Embryonic facial prominence (tissue), 1 donor: ENCODE measurements at regions not wholly inside any gene's neighbourhood (a gene's known extent, or its start where the extent isn't known, plus 50 kb on each side); places are given as distances from the start of the nearest gene placed in this dataset.

Experiments used
- DNase-seq: peaks from one replicate; pipeline ENCODE4 v3.0.0-alpha.2; 2016; ENCODE audit errors: extremely low spot score

DNA sequence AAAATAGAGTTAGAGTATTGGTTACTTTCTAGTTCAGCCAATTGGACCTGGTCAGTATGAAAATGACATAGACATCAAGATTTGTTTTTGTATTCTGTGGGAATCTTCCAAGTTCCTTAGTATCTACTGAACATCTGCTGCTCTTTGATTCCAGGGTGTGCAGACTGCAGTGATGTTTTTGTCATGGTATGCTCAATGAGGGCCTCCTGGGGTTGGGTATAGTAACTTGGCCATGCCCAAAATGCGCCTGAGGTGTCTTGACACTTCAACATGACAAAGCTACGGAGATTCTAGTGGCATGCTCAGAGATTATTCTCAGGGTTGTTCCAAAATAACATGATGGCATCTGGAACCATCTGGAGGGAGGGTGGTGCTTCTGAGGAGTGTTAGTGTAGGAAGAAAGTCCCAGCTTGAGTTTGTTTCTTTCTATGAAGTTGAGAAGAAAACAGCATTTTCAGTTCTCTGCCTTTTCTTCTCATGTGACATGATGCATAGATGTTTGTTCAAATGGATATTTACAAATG lies 313.5 kb upstream of the TBL1XR1 start:
- no peak for DNase-seq

DNA sequence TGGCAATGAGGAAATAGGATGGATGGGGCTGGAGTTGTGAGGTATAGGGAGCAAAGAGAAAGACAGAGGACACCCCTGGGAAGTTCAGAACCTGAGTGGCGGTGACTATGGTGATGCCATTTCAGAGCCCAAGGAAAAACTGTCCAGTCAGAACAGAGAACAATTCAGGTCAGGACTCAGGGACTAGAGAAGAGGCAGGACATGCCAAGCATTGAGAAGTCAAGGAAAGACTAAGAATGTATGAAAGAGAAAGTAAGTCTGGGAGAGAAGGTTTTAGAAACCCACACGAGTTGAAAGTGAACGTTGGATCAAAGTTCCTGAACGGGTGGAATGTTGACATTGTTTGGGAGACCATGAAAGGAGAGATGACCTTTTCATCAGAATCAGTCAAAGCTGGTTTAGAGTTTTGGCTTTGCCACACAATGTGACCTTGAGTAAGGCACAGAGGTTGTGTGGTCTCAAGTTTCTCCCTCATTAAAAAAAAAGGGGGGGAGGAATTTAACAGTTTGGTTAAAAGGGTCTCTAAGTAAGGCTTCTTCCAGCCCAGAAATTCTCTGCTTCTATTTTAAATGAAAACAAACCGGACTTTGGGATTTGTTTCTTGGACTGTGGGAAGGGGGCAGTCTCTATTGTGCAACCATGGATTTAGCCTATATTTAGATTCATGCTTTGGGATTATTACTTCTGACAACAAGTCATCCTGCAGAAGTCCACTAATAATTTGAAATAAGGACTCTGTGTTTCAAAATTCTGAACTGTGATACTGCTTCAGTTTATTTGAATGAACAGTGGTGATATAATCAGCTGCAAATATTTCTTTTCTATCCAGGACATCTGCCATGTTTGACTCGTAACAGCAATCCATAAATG lies 315.9 kb upstream of the TBL1XR1 start:
- no peak for DNase-seq

- peak; percentile 48 for DNase-seq
Measured at GRCh38 chr3:177513815-177514610, 316.7 kb upstream of the TBL1XR1 start.

DNA sequence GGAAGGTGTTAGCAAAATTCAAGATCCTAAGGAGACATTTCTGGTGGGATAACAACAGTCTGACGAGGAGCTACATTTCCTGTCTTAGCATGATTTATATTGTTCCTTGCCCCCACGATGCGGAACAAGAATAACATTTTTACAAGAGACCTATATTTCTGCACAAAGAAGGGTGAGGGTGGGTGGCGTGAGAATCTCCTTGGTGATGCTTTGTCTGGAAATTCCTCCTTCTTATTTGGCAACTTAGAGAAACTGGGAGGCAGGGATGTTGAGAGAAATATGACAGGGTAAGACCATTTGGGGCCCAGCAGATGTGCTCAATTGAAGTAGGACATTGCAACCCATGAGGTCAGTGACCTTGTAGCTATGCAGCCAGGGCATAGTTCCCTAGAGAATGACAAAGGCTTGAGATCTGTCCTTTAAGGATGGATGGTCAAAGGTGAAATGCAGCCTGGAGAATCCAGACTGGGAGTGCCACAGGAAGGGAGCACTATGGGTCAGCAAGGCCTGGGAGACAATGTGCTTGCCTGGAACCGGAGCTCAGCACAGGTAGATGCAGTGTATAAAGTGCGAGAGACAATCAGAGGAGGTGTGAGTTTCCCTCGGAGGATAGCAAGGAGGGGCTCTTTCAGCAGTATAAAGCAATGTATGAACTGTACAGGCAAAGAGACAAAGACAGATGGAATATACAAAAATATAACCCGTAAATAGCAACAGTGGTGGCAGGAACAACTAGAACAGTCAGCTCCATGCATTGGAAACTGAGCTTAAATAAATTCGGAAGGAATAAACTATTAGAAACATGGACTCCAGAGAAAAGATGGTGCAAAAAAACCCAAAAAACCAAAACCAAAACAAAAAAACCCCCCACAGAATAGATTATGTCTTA lies 317.6 kb upstream of the TBL1XR1 start:
- no peak for DNase-seq

- DNase-seq: no peak
Measured at GRCh38 chr3:177515786-177516157, 318.5 kb upstream of the TBL1XR1 start.

GRCh38 chr3:177516158-177517011 lies 319.1 kb upstream of the TBL1XR1 start:
- peak; percentile 61 for DNase-seq

DNA sequence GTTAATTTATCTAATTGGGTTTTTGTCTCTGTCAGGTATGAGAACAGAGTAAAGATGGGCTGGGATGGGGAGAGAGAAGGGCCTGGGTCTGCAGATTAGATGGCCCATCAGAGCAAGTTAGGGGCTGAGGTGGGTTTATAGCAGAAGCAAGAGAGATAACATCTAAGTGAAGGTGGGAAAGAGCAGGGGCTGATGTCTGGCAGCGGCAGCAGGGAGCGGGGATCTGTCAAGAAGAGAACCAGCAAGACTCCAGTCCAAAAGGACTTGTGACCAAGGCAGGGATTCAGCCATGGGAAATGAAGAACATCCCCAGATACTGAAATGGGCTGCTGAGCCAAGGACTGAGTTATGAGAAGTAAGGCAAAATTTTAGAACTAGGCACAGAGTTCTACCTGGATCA lies 320.6 kb upstream of the TBL1XR1 start:
- no peak for DNase-seq

GRCh38 chr3:177519588-177519987 lies 322.3 kb upstream of the TBL1XR1 start:
- no peak for DNase-seq

GRCh38 chr3:177521305-177521704 lies 324.0 kb upstream of the TBL1XR1 start:
- no peak for DNase-seq

DNA sequence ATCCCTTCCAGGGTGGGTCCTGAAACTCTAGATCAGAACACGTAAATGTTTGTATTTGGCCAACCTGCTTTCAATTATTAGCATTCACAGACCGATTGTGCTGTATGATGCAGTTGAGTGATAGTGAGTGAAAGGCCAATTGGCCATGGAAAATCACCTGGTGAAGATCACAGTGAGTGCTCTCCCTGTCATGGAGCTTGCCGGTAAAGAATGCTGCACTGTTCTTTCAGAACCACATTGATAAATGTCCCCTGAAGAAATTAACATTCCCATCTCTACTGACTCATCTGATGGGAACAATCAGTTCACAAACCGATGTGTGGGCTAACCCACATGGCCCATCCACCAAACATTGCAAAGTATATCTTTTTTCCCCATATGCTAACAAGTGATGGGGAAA lies 324.8 kb upstream of the TBL1XR1 start:
- no peak for DNase-seq

GRCh38 chr3:177523067-177523675 lies 325.9 kb upstream of the TBL1XR1 start:
- no peak for DNase-seq

- DNase-seq: no peak
Measured at GRCh38 chr3:177523872-177524438, 326.7 kb upstream of the TBL1XR1 start.

- no peak for DNase-seq
Measured at GRCh38 chr3:177524742-177525141, 327.5 kb upstream of the TBL1XR1 start.

DNA sequence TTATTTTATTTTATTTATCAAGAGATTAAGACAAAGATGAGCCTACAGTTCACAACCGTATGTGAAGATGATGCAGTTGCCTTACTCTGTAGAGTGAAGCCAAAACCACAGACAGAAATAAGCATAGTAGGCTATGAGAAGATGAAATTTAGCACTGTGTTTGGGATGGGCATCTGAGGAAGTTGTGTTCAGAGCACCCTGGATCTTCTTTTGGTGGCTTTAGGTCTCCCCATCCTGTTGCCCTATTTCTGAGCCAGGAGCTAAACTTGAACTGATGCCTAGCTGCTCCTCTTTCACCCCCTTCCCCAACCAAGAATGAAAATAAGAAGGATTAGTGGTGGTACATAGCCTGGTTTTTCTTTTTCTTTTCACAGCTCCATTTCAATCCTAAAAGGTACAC lies 328.1 kb upstream of the TBL1XR1 start:
- DNase-seq: no peak

- DNase-seq: no peak
Measured at GRCh38 chr3:177525987-177526712, 328.9 kb upstream of the TBL1XR1 start.

- no peak for DNase-seq
Measured at GRCh38 chr3:177527182-177527581, 329.9 kb upstream of the TBL1XR1 start.

GRCh38 chr3:177528306-177529070 lies 331.2 kb upstream of the TBL1XR1 start:
- no peak for DNase-seq

DNA sequence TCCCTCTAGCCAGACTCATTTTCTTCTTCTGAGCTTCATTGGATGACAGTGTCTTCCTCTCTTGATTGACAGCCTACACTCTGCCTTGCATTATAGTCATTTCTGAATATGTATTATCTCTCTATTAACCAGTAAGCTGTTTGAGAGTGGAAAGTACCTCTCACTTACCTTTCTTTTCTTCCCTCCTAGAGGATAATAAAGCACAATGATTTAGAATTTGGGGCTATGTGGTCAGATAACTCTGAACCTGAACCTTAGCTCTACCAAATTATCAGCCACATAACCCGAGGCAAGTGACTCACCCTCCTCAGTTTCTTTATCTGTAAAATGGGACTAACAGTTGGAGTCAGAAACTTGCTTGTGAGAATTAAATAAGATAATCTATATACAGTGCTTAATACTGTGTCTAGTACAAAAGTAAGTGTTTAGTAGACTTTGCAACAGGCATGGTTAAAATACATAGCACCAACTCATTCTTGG lies 331.8 kb upstream of the TBL1XR1 start:
- no peak for DNase-seq
